Adrenal gland (tissue), 5 donors: ENCODE measurements at regions not wholly inside any gene's neighbourhood (a gene's known extent, or its start where the extent isn't known, plus 50 kb on each side); places are given as distances from the start of the nearest gene placed in this dataset.

ENCODE experiments used
- CTCF ChIP-seq, 6 experiments: fragments of 450-650 bp in 4 of 6; fragments of 200-600 bp in 2 of 6; sonication (generic) in 1 of 6; IDR thresholded peaks; 1 replicate in 5 of 6; 2 replicates in 1 of 6; pipeline versions ENCODE4 v1.5.1 to v1.8.0; 2016 to 2021; ENCODE audit warnings: antibody characterized with exemption in 6 of 6, mild to moderate bottlenecking in 2 of 6, moderate library complexity in 1 of 6
- POLR2A ChIP-seq, 2 donors: fragments of 450-650 bp; IDR thresholded peaks; one replicate each; pipeline ENCODE4 v1.6.1; 2017; ENCODE audit warnings: antibody characterized with exemption in 2 of 2, mild to moderate bottlenecking in 2 of 2, moderate library complexity in 1 of 2
- donor health status: DM: no; HTN: no; CAD: no.

- TF ChIP-seq POLR2A (IDR thresholded peaks at IDR 0.05), result no peak
- no peak for TF ChIP-seq CTCF (IDR thresholded peaks at IDR 0.05)
Measured at GRCh38 chr5:67815455-67816391, 399.8 kb upstream of the PIK3R1 start.
